ENCODE measurements at regions not wholly inside any gene's neighbourhood (a gene's known extent, or its start where the extent isn't known, plus 50 kb on each side); places are given as distances from the start of the nearest gene placed in this dataset.

DNA sequence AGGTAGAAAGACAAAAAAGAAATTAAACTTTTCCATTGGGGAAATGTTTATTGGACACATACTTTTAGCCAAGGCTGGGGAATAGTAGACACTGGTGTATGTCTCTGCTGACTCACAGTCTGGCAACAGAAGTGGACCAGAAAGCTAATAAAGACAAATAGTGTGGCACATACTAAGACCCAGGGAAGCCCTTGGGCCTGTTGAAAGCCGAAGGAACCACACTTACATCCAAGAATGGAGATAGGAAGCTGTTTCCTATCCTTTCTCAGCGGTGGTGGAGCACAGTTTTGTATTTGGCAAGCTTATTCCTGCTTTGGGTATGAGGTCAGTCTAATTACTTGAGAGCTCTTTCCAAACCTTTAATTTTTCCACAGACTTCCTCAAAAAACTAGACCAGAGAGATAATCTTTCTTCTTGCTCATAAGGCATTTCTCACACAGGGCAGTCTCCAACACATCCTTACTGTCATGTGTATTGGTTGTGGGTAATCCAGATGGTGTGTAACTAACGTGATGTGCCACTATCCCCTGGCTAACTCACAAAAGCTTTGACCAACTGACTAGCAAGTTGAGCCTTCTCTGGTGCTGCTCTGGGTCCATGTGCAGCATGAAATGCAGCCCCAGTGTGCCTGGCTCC lies 279.1 kb upstream of the IGF1R start:
- Histone ChIP-seq H3K27me3 (ENCODE audit: control insufficient read depth, low read length) (no peaks in the 10 kb centered on the region), H3K27ac (ENCODE audit: low read depth, low read length) (no peak overlapping the region), H3K9me2 (replicated peaks; ENCODE audit: control insufficient read depth, low read length) (no peaks in the 10 kb centered on the region), H3K79me2 (ENCODE audit: control insufficient read depth, low read length) (no peaks in the 10 kb centered on the region), H3K9me3 (ENCODE audit: control insufficient read depth, insufficient read depth, low read length) (no peaks in the 10 kb centered on the region), H3K4me1 (ENCODE audit: control insufficient read depth, low read length) (no peaks in the 10 kb centered on the region), H3F3A (ENCODE audit: control insufficient read depth, insufficient read depth) (no peaks in the 10 kb centered on the region), H4K20me1 (ENCODE audit: control insufficient read depth, insufficient read depth, low read depth, low read length) (no peaks in the 10 kb centered on the region), H3K36me3 (ENCODE audit: control insufficient read depth, low read length) (no peaks in the 10 kb centered on the region), H3K4me2 (ENCODE audit: low read length) (no peak overlapping the region), H3K4me3 (ENCODE audit: low read length) (no peak overlapping the region)
- TF ChIP-seq EZH2phosphoT487 (IDR thresholded peaks at IDR 0.05; ENCODE audit: borderline replicate concordance, low read length), result no peak
- TF ChIP-seq, protein P1, sequence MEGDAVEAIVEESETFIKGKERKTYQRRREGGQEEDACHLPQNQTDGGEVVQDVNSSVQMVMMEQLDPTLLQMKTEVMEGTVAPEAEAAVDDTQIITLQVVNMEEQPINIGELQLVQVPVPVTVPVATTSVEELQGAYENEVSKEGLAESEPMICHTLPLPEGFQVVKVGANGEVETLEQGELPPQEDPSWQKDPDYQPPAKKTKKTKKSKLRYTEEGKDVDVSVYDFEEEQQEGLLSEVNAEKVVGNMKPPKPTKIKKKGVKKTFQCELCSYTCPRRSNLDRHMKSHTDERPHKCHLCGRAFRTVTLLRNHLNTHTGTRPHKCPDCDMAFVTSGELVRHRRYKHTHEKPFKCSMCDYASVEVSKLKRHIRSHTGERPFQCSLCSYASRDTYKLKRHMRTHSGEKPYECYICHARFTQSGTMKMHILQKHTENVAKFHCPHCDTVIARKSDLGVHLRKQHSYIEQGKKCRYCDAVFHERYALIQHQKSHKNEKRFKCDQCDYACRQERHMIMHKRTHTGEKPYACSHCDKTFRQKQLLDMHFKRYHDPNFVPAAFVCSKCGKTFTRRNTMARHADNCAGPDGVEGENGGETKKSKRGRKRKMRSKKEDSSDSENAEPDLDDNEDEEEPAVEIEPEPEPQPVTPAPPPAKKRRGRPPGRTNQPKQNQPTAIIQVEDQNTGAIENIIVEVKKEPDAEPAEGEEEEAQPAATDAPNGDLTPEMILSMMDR (IDR thresholded peaks at IDR 0.05; ENCODE audit: low read depth, low read length, poor library complexity, severe bottlenecking), result no peak

DNA sequence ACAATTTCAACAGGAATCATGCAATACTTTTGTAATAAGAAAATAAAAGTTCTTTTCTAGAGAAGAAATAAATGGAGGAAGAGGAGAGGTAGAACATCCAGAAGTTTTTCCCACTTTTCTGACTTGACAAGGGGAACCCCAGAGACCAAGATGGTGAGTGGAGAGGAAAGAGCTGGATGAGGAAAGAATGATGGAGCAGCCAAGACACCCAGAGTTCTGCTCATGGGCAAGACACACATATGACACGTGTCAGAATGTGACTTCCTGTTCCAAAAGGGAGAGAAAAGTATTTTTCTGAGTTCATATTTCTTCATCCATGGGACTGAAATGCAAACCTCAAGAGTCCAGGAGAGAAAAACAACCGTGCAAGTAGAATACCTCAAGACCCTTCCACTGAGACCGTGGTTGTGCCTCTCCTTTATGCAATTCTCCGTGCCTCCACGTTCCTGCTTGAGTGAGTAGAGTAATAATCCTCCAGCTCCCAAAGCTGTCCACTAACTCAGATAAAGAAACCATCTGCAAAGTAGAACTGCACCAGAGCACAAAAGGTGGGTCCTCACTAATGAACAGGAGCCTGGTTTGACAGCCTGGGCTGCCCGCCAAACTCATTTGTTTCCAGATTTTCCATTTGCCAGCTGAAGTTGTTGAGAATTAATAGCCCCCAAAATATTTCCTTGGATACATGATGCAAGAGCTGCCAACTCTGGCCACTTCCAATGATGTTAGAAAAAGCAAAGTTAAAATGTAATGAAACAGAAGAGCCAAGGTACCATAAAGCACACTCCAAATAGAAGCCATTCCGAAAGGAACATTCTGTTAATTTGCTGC lies 272.6 kb upstream of the IGF1R start:
- Histone ChIP-seq H3K79me2 (ENCODE audit: control insufficient read depth, low read length) (no peaks in the 10 kb centered on the region), H3K4me3 (ENCODE audit: low read length) (no peak overlapping the region), H3K4me2 (ENCODE audit: low read length) (no peak overlapping the region), H3F3A (ENCODE audit: control insufficient read depth, insufficient read depth) (no peaks in the 10 kb centered on the region), H3K27me3 (ENCODE audit: control insufficient read depth, low read length) (no peaks in the 10 kb centered on the region), H3K36me3 (ENCODE audit: control insufficient read depth, low read length) (no peaks in the 10 kb centered on the region), H4K20me1 (ENCODE audit: control insufficient read depth, insufficient read depth, low read depth, low read length) (no peaks in the 10 kb centered on the region), H3K27ac (ENCODE audit: low read depth, low read length) (no peak overlapping the region), H3K9me3 (ENCODE audit: control insufficient read depth, insufficient read depth, low read length) (no peaks in the 10 kb centered on the region), H3K4me1 (ENCODE audit: control insufficient read depth, low read length) (no peaks in the 10 kb centered on the region), H3K9me2 (replicated peaks; ENCODE audit: control insufficient read depth, low read length) (no peaks in the 10 kb centered on the region)
- TF ChIP-seq EZH2phosphoT487 (IDR thresholded peaks at IDR 0.05; ENCODE audit: borderline replicate concordance, low read length), result no peak
- TF ChIP-seq, protein P1 (IDR thresholded peaks at IDR 0.05; ENCODE audit: low read depth, low read length, poor library complexity, severe bottlenecking), result no peak

DNA sequence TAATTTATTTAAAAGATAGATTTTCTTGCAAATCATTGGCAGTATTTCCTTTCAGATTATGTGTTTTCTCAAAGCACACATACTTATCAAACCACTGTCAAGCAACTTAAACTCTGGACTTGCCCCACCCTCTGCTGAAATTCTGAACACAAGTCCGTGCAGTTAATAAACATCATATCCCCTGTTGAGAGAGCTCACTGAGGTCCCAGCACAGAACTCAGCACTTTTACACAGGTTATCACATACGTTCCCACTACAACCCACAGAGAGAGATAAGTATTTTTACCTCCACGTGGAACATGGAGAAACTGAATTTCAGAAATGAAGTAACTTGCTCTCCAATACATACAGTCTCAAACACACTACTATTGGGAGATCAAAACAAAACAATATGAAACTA lies 267.6 kb upstream of the IGF1R start:
- Histone ChIP-seq H3K79me2 (ENCODE audit: control insufficient read depth, low read length) (no peaks in the 10 kb centered on the region), H3K36me3 (ENCODE audit: control insufficient read depth, low read length) (no peaks in the 10 kb centered on the region), H3K9me3 (ENCODE audit: control insufficient read depth, insufficient read depth, low read length) (no peaks in the 10 kb centered on the region), H3F3A (ENCODE audit: control insufficient read depth, insufficient read depth) (no peaks in the 10 kb centered on the region), H3K4me2 (ENCODE audit: low read length) (no peak overlapping the region), H4K20me1 (ENCODE audit: control insufficient read depth, insufficient read depth, low read depth, low read length) (no peaks in the 10 kb centered on the region), H3K4me3 (ENCODE audit: low read length) (no peak overlapping the region), H3K9me2 (replicated peaks; ENCODE audit: control insufficient read depth, low read length) (no peaks in the 10 kb centered on the region), H3K27ac (ENCODE audit: low read depth, low read length) (no peak overlapping the region), H3K4me1 (ENCODE audit: control insufficient read depth, low read length) (no peaks in the 10 kb centered on the region), H3K27me3 (ENCODE audit: control insufficient read depth, low read length) (no peaks in the 10 kb centered on the region)
- TF ChIP-seq EZH2phosphoT487 (IDR thresholded peaks at IDR 0.05; ENCODE audit: borderline replicate concordance, low read length), result no peak
- TF ChIP-seq, protein P1 (IDR thresholded peaks at IDR 0.05; ENCODE audit: low read depth, low read length, poor library complexity, severe bottlenecking), result no peak

Data from DOHH2 (cell line).